HUDEP-2 (cell line): ENCODE measurements at regions not wholly inside any gene's neighbourhood (a gene's known extent, or its start where the extent isn't known, plus 50 kb on each side); places are given as distances from the start of the nearest gene placed in this dataset.

Source experiments
- DNase-seq, 76 experiments: peaks; one replicate each; lab custom pipeline; 2025; ENCODE audit not compliant: unreplicated experiment in 76 of 76; lab: John Stamatoyannopoulos, UW

GRCh38 chr15:31545257-31545656 is 218.6 kb downstream of the KLF13 start:
- DNase-seq = no peak

GRCh38 chr15:31550211-31550977 is 223.8 kb downstream of the KLF13 start:
- no peak for DNase-seq

GRCh38 chr15:31551323-31551722 is 224.7 kb downstream of the KLF13 start:
- DNase-seq = no peak

GRCh38 chr15:31552482-31553099 is 226.0 kb downstream of the KLF13 start:
- DNase-seq = no peak

GRCh38 chr15:31554261-31554660 is 227.6 kb downstream of the KLF13 start:
- DNase-seq = no peak

- DNase-seq = no peak
Observed at GRCh38 chr15:31555022-31555421, 228.4 kb downstream of the KLF13 start.

GRCh38 chr15:31556494-31557150 is 230.0 kb downstream of the KLF13 start:
- DNase-seq = no peak

- no peak for DNase-seq
Observed at GRCh38 chr15:31557899-31558298, 231.3 kb downstream of the KLF13 start.

- no peak for DNase-seq
Observed at GRCh38 chr15:31558840-31559239, 232.2 kb downstream of the KLF13 start.

- DNase-seq = no peak
Observed at GRCh38 chr15:31559786-31560185, 233.2 kb downstream of the KLF13 start.

- DNase-seq = no peak
Observed at GRCh38 chr15:31560643-31561042, 234.0 kb downstream of the KLF13 start.

GRCh38 chr15:31561156-31561555 is 234.5 kb downstream of the KLF13 start:
- DNase-seq = no peak

- no peak for DNase-seq
Observed at GRCh38 chr15:31563001-31563400, 236.4 kb downstream of the KLF13 start.

- no peak for DNase-seq
Observed at GRCh38 chr15:31563421-31563820, 236.8 kb downstream of the KLF13 start.

- no peak for DNase-seq
Observed at GRCh38 chr15:31567861-31568260, 241.2 kb downstream of the KLF13 start.

GRCh38 chr15:31569836-31570235 is 243.2 kb downstream of the KLF13 start:
- DNase-seq = no peak

GRCh38 chr15:31570591-31570990 is 244.0 kb downstream of the KLF13 start:
- no peak for DNase-seq

GRCh38 chr15:31571676-31572075 is 245.0 kb downstream of the KLF13 start:
- no peak for DNase-seq

GRCh38 chr15:31573759-31574158 is 247.1 kb downstream of the KLF13 start:
- DNase-seq = no peak

- DNase-seq = no peak
Observed at GRCh38 chr15:31574766-31575165, 248.1 kb downstream of the KLF13 start.

GRCh38 chr15:31577108-31577507 is 250.5 kb downstream of the KLF13 start:
- no peak for DNase-seq

- DNase-seq = no peak
Observed at GRCh38 chr15:31579282-31579681, 252.6 kb downstream of the KLF13 start.
